GM18873 (cell line): ENCODE measurements at regions not wholly inside any gene's neighbourhood (a gene's known extent, or its start where the extent isn't known, plus 50 kb on each side); places are given as distances from the start of the nearest gene placed in this dataset.

Experiments
- ATAC-seq: cut with Tn5 transposase; IDR thresholded peaks from one replicate; pipeline ENCODE4 v1.9.1; 2021; ENCODE audit warnings: mild to moderate bottlenecking, moderate library complexity, moderate number of reproducible peaks; ENCODE audit not compliant: unreplicated experiment, low FRiP score

- ATAC-seq: no peak
These were observed 78.7 kb upstream of the ATP2B2 start for GRCh38 chr3:10583798-10584708.

- no peak for ATAC-seq
These were observed 80.6 kb upstream of the ATP2B2 start for GRCh38 chr3:10585945-10586344.

- no peak for ATAC-seq
These were observed 89.5 kb upstream of the ATP2B2 start for GRCh38 chr3:10594915-10595314.

GRCh38 chr3:10596746-10597448 lies 91.5 kb upstream of the ATP2B2 start:
- no peak for ATAC-seq

DNA sequence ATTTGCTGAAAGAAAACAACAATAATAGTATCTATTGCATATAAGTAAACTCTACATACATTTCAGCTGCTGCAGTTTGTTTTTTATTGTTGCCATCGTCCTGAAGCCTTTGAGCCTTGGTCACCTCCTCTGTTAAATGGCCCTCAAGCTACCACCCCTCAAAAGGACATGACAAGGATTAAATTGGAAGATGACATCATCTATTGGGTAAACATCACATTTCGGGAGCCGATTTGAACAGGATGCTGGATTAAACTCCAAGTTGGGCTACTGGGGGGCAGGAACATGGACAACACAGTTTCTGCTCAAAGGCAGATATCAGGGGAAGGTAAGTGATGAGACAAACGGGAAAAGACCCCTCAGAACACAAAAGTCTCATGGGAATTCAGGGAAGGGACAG lies 92.3 kb upstream of the ATP2B2 start:
- no peak for ATAC-seq

DNA sequence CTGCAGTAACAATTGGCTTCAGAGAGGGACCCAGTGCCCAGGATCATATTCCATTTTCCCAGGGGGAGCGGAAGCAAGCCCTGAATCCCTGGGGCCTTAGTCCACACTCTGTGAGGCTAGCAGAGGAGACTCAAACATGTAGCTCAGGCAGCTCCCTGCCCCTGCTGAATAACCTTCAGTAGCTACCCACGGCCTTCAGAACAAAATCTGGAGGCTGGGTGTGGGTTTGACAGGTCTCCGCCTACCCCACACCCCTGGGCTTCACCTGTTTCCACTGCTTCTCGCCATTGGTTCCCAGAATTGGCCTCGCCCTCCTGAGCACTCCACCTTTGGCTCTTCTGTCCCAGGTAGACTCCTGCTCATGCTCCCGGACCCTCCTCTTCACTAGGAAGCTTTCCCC lies 93.6 kb upstream of the ATP2B2 start:
- ATAC-seq: no peak

DNA sequence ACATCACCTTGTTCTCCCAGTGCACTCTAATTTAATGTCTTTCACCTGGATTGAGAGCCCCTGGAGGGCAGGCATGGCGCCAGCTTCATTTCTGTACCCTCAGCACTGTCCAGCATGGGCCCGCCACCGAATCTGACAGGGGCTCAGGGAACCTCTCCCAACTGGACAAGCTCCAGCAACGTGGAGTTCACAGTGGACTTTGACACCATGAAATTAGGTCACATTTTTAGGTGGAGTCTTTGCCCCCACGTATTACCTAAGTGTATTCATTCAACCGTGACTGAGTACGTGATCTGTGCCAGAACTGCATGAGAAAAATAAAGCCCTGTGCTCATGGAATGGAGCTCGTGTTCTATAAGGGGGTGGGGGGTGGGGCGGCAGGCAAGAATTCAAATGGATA lies 94.1 kb upstream of the ATP2B2 start:
- ATAC-seq: no peak

GRCh38 chr3:10600296-10600714 lies 94.9 kb upstream of the ATP2B2 start:
- ATAC-seq: no peak

- no peak for ATAC-seq
These were observed 95.3 kb upstream of the ATP2B2 start for GRCh38 chr3:10600726-10601125.

DNA sequence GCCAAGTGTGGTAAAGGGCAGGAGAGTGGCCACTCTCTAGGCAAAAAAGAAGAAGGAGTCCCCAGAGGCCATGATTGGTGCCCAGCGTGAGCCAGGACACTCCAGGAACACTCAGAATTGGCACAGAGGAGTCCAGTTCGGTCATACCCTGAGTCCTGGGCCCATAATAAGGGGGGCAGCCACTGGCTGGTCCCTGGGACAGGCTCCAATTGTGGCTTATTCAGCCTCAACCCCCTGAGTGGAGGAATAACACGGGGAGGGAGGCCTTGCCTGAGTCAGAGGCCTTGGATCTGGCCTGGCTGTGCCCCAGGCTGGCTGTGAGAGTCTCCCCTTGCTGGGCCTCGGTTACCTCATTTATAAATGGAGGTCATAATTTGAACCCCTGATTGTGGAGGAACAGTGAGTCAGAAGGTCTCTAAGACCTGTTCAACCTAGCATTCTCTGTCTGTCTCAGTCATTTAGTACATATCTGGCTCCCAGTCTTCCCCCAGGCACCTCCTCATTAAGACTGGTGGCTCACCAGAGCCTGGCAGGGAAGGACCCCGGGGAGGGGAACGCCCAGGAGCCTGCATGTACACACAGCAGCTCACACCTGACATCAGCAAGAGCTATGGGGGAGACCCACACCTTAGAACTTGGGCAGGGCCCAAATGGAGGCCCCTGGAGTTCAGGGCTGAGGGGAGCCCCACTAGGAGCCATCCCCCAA lies 95.9 kb upstream of the ATP2B2 start:
- ATAC-seq: no peak

DNA sequence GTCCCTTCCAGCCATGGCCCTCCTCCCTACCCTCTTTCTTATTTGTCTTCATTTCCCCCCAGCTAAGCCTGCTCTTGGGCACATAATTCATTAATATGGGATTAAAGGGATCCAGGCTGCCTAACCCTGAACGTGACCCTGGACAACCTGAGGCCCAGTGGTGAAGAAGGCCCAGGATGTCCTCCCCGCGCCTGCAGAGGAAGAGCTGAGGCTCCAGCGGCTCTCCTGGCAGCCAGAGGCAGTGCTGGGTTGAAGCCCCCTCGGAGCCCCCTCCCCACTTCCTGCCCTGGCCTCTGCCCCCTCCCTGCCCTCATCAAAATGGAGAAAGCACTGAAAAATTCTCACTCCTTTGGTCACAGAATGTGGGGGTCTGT lies 96.5 kb upstream of the ATP2B2 start:
- no peak for ATAC-seq

- no peak for ATAC-seq
These were observed 96.9 kb upstream of the ATP2B2 start for GRCh38 chr3:10602271-10602670.

DNA sequence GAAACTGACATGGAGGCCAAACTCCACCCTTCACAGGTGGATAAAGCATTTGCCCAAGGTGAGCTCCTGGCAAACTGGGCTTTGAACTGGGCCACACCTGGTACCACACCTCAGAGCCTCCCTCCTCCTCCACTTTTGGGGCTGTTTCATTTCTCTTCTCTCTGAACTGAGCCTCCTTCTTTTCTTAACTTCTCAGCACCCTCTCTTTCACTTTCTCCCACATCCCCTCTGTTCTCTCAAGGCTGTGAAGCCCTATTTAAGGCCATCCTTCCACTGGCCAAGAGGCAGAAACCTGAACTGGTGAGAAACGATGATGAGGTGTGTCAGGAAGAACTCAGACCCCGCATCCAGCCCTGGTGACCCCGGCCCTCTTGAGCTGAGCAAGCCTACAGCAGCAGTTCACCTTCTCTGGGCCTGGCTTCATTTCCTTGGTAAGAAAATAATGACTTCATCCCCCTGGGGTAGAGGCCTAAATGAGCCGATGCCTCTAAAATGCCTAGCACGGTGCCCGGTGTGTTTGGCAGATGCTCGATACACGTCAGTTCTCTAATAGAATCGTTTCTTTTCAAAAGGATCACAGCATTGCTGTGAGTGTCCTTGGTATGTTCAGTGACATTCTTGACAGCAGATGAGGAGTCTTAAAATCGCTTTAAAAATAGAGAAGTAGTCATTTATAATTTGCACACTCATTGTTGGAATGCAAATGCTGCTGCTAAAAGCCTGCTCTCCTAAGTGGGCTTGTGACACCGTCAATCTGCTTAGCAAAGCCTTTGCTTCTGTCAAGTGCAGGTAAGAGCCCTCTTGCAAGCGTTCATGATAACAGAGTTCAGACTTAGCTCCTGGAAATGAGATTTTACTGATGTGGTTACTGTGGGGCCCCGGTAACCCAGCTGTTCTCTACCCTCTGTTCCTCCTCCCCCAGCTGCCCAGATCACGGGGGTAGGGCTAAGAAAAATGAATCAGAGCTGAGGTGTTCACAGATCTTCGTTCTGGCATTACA lies 97.7 kb upstream of the ATP2B2 start:
- ATAC-seq: no peak

DNA sequence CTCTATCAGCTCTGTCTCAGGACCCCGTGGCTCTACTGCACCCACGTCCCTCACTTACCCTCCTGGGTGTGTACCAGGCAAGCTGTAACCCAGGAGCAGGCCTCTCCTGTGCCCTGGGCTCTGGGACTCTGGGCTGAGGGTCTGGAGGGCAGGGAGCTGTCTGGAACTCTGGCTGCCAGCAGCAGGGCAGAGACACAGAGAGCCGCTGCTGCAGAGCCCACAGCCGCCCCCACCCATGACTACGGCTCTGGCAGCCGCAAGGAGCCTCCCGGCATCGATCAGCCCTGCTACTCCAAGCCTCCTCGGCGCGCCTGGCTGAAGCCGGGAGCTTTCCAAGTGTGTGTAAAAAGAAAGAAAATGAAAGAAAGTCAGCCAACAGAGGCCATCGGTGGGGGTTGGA lies 103.7 kb upstream of the ATP2B2 start:
- ATAC-seq: no peak

DNA sequence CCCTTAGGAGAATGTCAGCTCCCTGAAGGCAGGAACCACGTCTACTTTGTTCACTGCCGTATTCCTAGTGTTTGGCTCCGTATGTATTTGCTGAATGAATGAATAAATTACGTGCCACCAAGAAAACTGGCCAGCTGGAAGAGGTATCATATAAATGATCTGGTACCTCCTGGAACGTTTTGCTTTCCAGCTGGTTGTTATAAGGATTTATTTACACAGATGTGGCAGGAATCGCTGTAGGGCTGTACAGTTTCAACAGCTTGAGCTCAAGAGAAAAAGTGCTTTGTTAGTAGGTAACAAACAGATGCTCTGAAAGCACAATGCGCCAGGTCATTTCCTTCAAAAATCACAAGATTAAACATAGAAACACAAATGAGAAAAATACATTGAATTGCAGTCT lies 108.8 kb upstream of the ATP2B2 start:
- no peak for ATAC-seq

DNA sequence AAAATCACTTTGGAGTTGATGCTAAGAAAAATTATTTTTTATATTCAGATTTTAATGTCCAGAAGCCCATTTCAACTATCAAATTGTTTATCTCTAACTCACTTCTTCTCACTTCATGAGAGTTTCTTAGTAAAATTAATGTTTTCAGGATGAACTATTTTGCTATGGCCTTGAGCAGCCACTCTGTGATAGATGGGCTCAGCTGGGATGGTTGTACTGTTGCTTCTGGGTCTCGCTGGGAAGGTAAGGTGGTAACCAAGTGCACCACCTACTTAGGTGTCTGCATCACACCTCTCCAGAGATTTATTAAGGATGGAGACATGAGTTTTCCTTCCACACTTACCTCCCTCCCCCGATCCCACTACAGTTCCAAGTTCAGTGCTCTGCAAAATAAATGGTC lies 110.3 kb upstream of the ATP2B2 start:
- no peak for ATAC-seq

DNA sequence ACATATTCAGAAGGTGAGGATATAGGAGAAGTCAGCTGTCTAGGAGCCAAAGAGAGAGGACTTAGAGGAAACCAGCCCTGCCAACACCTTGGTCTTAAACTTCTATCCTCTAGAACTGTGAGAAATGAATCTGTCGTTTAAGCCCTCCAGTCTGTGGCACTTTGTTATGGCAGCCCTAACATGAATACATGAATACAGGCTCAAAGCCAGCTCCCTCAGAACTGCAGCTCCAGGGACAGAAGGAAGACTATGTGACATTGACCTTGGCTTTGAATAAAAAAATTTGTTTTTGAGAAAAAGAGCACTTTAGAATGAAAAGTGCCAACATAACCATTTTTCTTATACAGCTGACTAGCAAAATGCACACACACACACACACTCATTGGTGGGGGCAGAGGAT lies 110.9 kb upstream of the ATP2B2 start:
- ATAC-seq: no peak

- no peak for ATAC-seq
These were observed 114.8 kb upstream of the ATP2B2 start for GRCh38 chr3:10619989-10620832.

DNA sequence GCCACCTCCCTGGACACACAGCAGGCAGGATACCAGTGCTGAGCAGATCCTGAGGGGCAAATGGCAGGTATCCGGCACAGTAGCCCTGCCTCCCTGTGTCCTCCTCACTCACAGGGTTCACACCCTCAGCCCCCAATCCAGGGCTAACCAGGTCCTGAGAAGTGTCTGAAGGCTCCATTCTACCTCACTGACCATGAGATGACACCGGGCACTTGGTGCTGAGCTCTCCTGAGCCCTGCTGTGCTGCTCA lies 115.4 kb upstream of the ATP2B2 start:
- no peak for ATAC-seq
